ENCODE measurements at regions not wholly inside any gene's neighbourhood (a gene's known extent, or its start where the extent isn't known, plus 50 kb on each side); places are given as distances from the start of the nearest gene placed in this dataset.

DNA sequence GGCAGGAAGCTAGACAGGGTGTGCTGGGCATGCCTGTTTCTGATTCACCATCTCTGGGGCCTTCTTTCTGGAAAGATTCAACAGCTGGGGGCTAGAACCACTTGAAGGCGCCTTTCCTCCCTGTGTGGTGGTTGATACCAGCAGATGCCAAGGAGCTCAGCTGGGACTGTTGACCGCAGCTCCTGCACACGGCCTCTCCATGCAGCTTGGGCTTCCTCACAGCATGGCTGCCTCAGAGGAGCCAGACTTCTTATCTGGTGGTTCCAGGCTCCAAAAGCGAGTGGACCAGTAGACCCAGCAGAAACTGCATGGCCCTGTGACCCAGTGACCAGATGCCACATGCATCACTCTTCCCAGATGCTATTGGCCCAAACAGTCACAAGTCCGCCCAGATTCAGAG lies 74.7 kb upstream of the COL5A1 start:
- TF ChIP-seq, protein P1, sequence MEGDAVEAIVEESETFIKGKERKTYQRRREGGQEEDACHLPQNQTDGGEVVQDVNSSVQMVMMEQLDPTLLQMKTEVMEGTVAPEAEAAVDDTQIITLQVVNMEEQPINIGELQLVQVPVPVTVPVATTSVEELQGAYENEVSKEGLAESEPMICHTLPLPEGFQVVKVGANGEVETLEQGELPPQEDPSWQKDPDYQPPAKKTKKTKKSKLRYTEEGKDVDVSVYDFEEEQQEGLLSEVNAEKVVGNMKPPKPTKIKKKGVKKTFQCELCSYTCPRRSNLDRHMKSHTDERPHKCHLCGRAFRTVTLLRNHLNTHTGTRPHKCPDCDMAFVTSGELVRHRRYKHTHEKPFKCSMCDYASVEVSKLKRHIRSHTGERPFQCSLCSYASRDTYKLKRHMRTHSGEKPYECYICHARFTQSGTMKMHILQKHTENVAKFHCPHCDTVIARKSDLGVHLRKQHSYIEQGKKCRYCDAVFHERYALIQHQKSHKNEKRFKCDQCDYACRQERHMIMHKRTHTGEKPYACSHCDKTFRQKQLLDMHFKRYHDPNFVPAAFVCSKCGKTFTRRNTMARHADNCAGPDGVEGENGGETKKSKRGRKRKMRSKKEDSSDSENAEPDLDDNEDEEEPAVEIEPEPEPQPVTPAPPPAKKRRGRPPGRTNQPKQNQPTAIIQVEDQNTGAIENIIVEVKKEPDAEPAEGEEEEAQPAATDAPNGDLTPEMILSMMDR (IDR thresholded peaks at IDR 0.05), result no peak
- no peak for TF ChIP-seq POLR2A (IDR thresholded peaks at IDR 0.05)

All from body of pancreas (tissue), 4 donors.